SK-N-SH treated with all-trans-retinoic acid at 6 μM for 48 hours (cell line): ENCODE measurements at regions not wholly inside any gene's neighbourhood (a gene's known extent, or its start where the extent isn't known, plus 50 kb on each side); places are given as distances from the start of the nearest gene placed in this dataset.

Experiments used
- ATAC-seq: fragments of 200-7000 bp; cut with Tn5 transposase; 3 replicates; pipeline ENCODE4 v1.9.1; 2020; ENCODE audit warnings: mild to moderate bottlenecking, moderate library complexity
- ARNTL ChIP-seq: fragments of 450-650 bp; formaldehyde crosslinking; IDR thresholded peaks from 2 replicates; pipeline ENCODE4 v1.5.0; 2020; ENCODE audit warnings: low read depth, mild to moderate bottlenecking, moderate library complexity, borderline replicate concordance
- CREB5 ChIP-seq: fragments of 250-450 bp; sonication (Bioruptor Pico); IDR thresholded peaks from 2 replicates; pipeline ENCODE4 v1.5.1; 2020; ENCODE audit warnings: low read depth, mild to moderate bottlenecking, moderate library complexity
- CSDC2 ChIP-seq: fragments of 250-450 bp; sonication (Bioruptor Pico); IDR thresholded peaks from 2 replicates; pipeline ENCODE4 v1.5.0; 2020; ENCODE audit warnings: mild to moderate bottlenecking, moderate library complexity
- CSRNP3 ChIP-seq: fragments of 250-450 bp; sonication (Bioruptor Pico); IDR thresholded peaks from 2 replicates; pipeline ENCODE4 v1.5.1; 2021; ENCODE audit warnings: mild to moderate bottlenecking, moderate library complexity
- ESRRG ChIP-seq: fragments of 250-450 bp; sonication (Bioruptor Pico); IDR thresholded peaks from 2 replicates; pipeline ENCODE4 v1.6.1; 2021; ENCODE audit warnings: mild to moderate bottlenecking
- GLIS3 ChIP-seq: fragments of 250-450 bp; sonication (Bioruptor Pico); IDR thresholded peaks from 2 replicates; pipeline ENCODE4 v1.5.0; 2020; ENCODE audit warnings: mild to moderate bottlenecking, moderate library complexity
- OSR1 ChIP-seq: fragments of 250-450 bp; sonication (Bioruptor Pico); IDR thresholded peaks from 2 replicates; pipeline ENCODE4 v1.8.0; 2022; ENCODE audit warnings: moderate library complexity, mild to moderate bottlenecking, inconsistent platforms
- POU6F1 ChIP-seq: fragments of 250-450 bp; sonication (Bioruptor Pico); IDR thresholded peaks from 2 replicates; pipeline ENCODE4 v1.8.0; 2021; ENCODE audit warnings: low read depth, mild to moderate bottlenecking, moderate library complexity, borderline replicate concordance
- PPARA ChIP-seq: fragments of 250-450 bp; sonication (Bioruptor Pico); IDR thresholded peaks from 2 replicates; pipeline ENCODE4 v1.5.0; 2020; ENCODE audit warnings: mild to moderate bottlenecking, borderline replicate concordance
- RARB ChIP-seq: fragments of 250-450 bp; sonication (Bioruptor Pico); IDR thresholded peaks from 2 replicates; pipeline ENCODE4 v1.8.0; 2021; ENCODE audit warnings: mild to moderate bottlenecking, moderate library complexity
- SNAI2 ChIP-seq: fragments of 250-450 bp; sonication (Bioruptor Pico); IDR thresholded peaks from 2 replicates; pipeline ENCODE4 v1.5.0; 2020; ENCODE audit warnings: mild to moderate bottlenecking, moderate library complexity
- TCF4 ChIP-seq: fragments of 250-450 bp; sonication (Bioruptor Pico); IDR thresholded peaks from 2 replicates; pipeline ENCODE4 v1.8.0; 2021; ENCODE audit warnings: mild to moderate bottlenecking, moderate library complexity, borderline replicate concordance
- TOX ChIP-seq: fragments of 250-450 bp; sonication (Bioruptor Pico); IDR thresholded peaks from 2 replicates; pipeline ENCODE4 v1.8.0; 2021; ENCODE audit warnings: mild to moderate bottlenecking, moderate library complexity, borderline replicate concordance
- TSHZ2 ChIP-seq: fragments of 250-450 bp; sonication (Bioruptor Pico); IDR thresholded peaks from 2 replicates; pipeline ENCODE4 v1.5.0; 2020; ENCODE audit warnings: mild to moderate bottlenecking, moderate library complexity
- ZC3H10 ChIP-seq: fragments of 250-450 bp; sonication (Bioruptor Pico); IDR thresholded peaks from 2 replicates; pipeline ENCODE4 v1.5.1; 2021; ENCODE audit warnings: mild to moderate bottlenecking, moderate library complexity
- ZFP3 ChIP-seq: fragments of 250-450 bp; sonication (Bioruptor Pico); IDR thresholded peaks from 2 replicates; pipeline ENCODE4 v1.5.0; 2020; ENCODE audit warnings: mild to moderate bottlenecking, moderate library complexity
- ZFP30 ChIP-seq: fragments of 450-650 bp; formaldehyde crosslinking; IDR thresholded peaks from 2 replicates; pipeline ENCODE4 v1.5.0; 2022; ENCODE audit warnings: mild to moderate bottlenecking, moderate library complexity
- ZNF565 ChIP-seq: fragments of 450-650 bp; formaldehyde crosslinking; conservative IDR thresholded peaks from 2 replicates; pipeline ENCODE4 v1.5.0; 2020; ENCODE audit warnings: low read depth, mild to moderate bottlenecking, moderate library complexity
- ZNF70 ChIP-seq: fragments of 450-650 bp; formaldehyde crosslinking; IDR thresholded peaks from 2 replicates; pipeline ENCODE4 v1.5.0; 2020; ENCODE audit warnings: mild to moderate bottlenecking, moderate library complexity
- ZNF8 ChIP-seq: fragments of 450-650 bp; formaldehyde crosslinking; IDR thresholded peaks from 2 replicates; pipeline ENCODE4 v1.5.0; 2020; ENCODE audit warnings: mild to moderate bottlenecking, moderate library complexity

- TF ChIP-seq POU6F1 (CRISPR knock-in tag) (no peak), ZNF8 (CRISPR knock-in tag) (no peak)
- TF ChIP-seq, all 23 proteins: peak for 0
Measured at GRCh38 chr7:52668435-52668834, 367.0 kb upstream of the POM121L12 start (continued).

GRCh38 chr7:52659178-52659577, 376.3 kb upstream of the POM121L12 start:
- no peak for ATAC-seq

GRCh38 chr7:52656098-52656497, 379.3 kb upstream of the POM121L12 start:
- TF ChIP-seq ZFP3: no peak
- TF ChIP-seq PPARA (CRISPR knock-in tag): no peak
- TF ChIP-seq GLIS3 (CRISPR knock-in tag): no peak
- no peak for ATAC-seq

More at GRCh38 chr7:52659178-52659577, 376.3 kb upstream of the POM121L12 start:
- no peak for TF ChIP-seq RARB (CRISPR knock-in tag)
- TF ChIP-seq ZFP30 (CRISPR knock-in tag): no peak
- TF ChIP-seq OSR1: no peak
- TF ChIP-seq CSRNP3 (CRISPR knock-in tag): no peak
- no peak for TF ChIP-seq POU6F1 (CRISPR knock-in tag)
- no peak for TF ChIP-seq GLIS3 (CRISPR knock-in tag)
- no peak for TF ChIP-seq ZC3H10 (CRISPR knock-in tag)
- no peak for TF ChIP-seq PPARA (CRISPR knock-in tag)
- no peak for TF ChIP-seq TSHZ2 (CRISPR knock-in tag)
- TF ChIP-seq ZNF70 (CRISPR knock-in tag): no peak
- no peak for TF ChIP-seq ARNTL
- TF ChIP-seq ZNF8 (CRISPR knock-in tag): no peak
- no peak for TF ChIP-seq CREB5
- TF ChIP-seq, all 23 proteins: peak for 0

- no peak for ATAC-seq
- TF ChIP-seq OSR1 (no peak), ZFP3 (no peak), GLIS3 (CRISPR knock-in tag) (no peak), SNAI2 (CRISPR knock-in tag) (no peak), ZFP30 (CRISPR knock-in tag) (no peak), ZC3H10 (CRISPR knock-in tag) (no peak), PPARA (CRISPR knock-in tag) (no peak), TOX (CRISPR knock-in tag) (no peak)
Measured at GRCh38 chr7:52652621-52653020, 382.8 kb upstream of the POM121L12 start.

- no peak for ATAC-seq
- TF ChIP-seq ZC3H10 (CRISPR knock-in tag) (no peak), GLIS3 (CRISPR knock-in tag) (no peak), TCF4 (CRISPR knock-in tag) (no peak), ZFP30 (CRISPR knock-in tag) (no peak), OSR1 (no peak), SNAI2 (CRISPR knock-in tag) (no peak), ZNF565 (CRISPR knock-in tag) (no peak), TSHZ2 (CRISPR knock-in tag) (no peak), CSDC2 (CRISPR knock-in tag) (no peak), ZNF8 (CRISPR knock-in tag) (no peak), TOX (CRISPR knock-in tag) (no peak), ESRRG (CRISPR knock-in tag) (no peak), POU6F1 (CRISPR knock-in tag) (no peak)
Measured at GRCh38 chr7:52648872-52649271, 386.6 kb upstream of the POM121L12 start.
